Thyroid gland (tissue), 4 donors: ENCODE measurements at regions not wholly inside any gene's neighbourhood (a gene's known extent, or its start where the extent isn't known, plus 50 kb on each side); places are given as distances from the start of the nearest gene placed in this dataset.

Experiments
- CTCF ChIP-seq, 6 experiments: fragments of 200-600 bp in 3 of 6; fragments of 450-650 bp in 3 of 6; sonication (generic) in 3 of 6; IDR thresholded peaks; one replicate each; pipeline ENCODE4 v1.5.1; 2016 to 2019; ENCODE audit warnings: antibody characterized with exemption in 6 of 6, mild to moderate bottlenecking in 2 of 6, inconsistent platforms in 1 of 6, moderate library complexity in 1 of 6
- POLR2A ChIP-seq, 2 donors: fragments of 450-650 bp; IDR thresholded peaks; one replicate each; pipeline ENCODE4 v1.6.1; 2017; ENCODE audit warnings: antibody characterized with exemption in 2 of 2, mild to moderate bottlenecking in 2 of 2, moderate library complexity in 1 of 2

- TF ChIP-seq CTCF (IDR thresholded peaks at IDR 0.05) (no peak), POLR2A (IDR thresholded peaks at IDR 0.05) (no peak)
These were observed 102.8 kb upstream of the PROX1 start for GRCh38 chr1:213884942-213885341.
